ENCODE measurements at regions not wholly inside any gene's neighbourhood (a gene's known extent, or its start where the extent isn't known, plus 50 kb on each side); places are given as distances from the start of the nearest gene placed in this dataset.

- H3K27me3 ChIP-seq: peaks cover 12% of the 10 kb centered on the region
- no peaks in the 10 kb centered on the region for H3K4me1 ChIP-seq (ENCODE audit: control insufficient read depth in 1 of 2, insufficient read depth in 1 of 2, low read depth in 1 of 2, low read length in 1 of 2)
- TF ChIP-seq CTCF (IDR thresholded peaks at IDR 0.05): no peak
- H3K4me3 ChIP-seq (ENCODE audit: low read depth in 1 of 2, low read length in 1 of 2): no peak overlapping the region
- H3K36me3 ChIP-seq: no peaks in the 10 kb centered on the region
- H3K9me3 ChIP-seq: no peaks in the 10 kb centered on the region
- no peak overlapping the region for H3K27ac ChIP-seq
These were observed 65.9 kb upstream of the AMZ2 start for GRCh38 chr17:68182011-68182306.

GRCh38 chr17:68182940-68183551, 64.8 kb upstream of the AMZ2 start:
- Histone ChIP-seq H3K36me3 (no peaks in the 10 kb centered on the region), H3K9me3 (no peaks in the 10 kb centered on the region), H3K4me1 (ENCODE audit: control insufficient read depth in 1 of 2, insufficient read depth in 1 of 2, low read depth in 1 of 2, low read length in 1 of 2) (no peaks in the 10 kb centered on the region), H3K27me3 (peaks cover 12% of the 10 kb centered on the region), H3K4me3 (ENCODE audit: low read depth in 1 of 2, low read length in 1 of 2) (no peak overlapping the region), H3K27ac (no peak overlapping the region)
- no peak for TF ChIP-seq CTCF (IDR thresholded peaks at IDR 0.05)

GRCh38 chr17:68184141-68184571, 63.7 kb upstream of the AMZ2 start:
- H3K9me3 ChIP-seq: no peaks in the 10 kb centered on the region
- H3K36me3 ChIP-seq: no peaks in the 10 kb centered on the region
- no peak overlapping the region for H3K4me3 ChIP-seq (ENCODE audit: low read depth in 1 of 2, low read length in 1 of 2)
- no peak overlapping the region for H3K27ac ChIP-seq
- no peaks in the 10 kb centered on the region for H3K4me1 ChIP-seq (ENCODE audit: control insufficient read depth in 1 of 2, insufficient read depth in 1 of 2, low read depth in 1 of 2, low read length in 1 of 2)
- peaks cover 15% of the 10 kb centered on the region for H3K27me3 ChIP-seq
- TF ChIP-seq CTCF (IDR thresholded peaks at IDR 0.05): no peak

- no peaks in the 10 kb centered on the region for H3K36me3 ChIP-seq
- TF ChIP-seq CTCF (IDR thresholded peaks at IDR 0.05): no peak
- peaks cover 21% of the 10 kb centered on the region for H3K27me3 ChIP-seq
- H3K9me3 ChIP-seq: no peaks in the 10 kb centered on the region
- no peaks in the 10 kb centered on the region for H3K4me1 ChIP-seq (ENCODE audit: control insufficient read depth in 1 of 2, insufficient read depth in 1 of 2, low read depth in 1 of 2, low read length in 1 of 2)
- no peak overlapping the region for H3K27ac ChIP-seq
- H3K4me3 ChIP-seq (ENCODE audit: low read depth in 1 of 2, low read length in 1 of 2): no peak overlapping the region
These were observed 62.9 kb upstream of the AMZ2 start for GRCh38 chr17:68184816-68185436.

- Histone ChIP-seq H3K27ac (no peak overlapping the region), H3K9me3 (no peaks in the 10 kb centered on the region), H3K36me3 (no peaks in the 10 kb centered on the region), H3K4me1 (ENCODE audit: control insufficient read depth in 1 of 2, insufficient read depth in 1 of 2, low read depth in 1 of 2, low read length in 1 of 2) (no peaks in the 10 kb centered on the region), H3K27me3 (peaks cover 25% of the 10 kb centered on the region), H3K4me3 (ENCODE audit: low read depth in 1 of 2, low read length in 1 of 2) (no peak overlapping the region)
- TF ChIP-seq CTCF (IDR thresholded peaks at IDR 0.05): no peak
These were observed 62.0 kb upstream of the AMZ2 start for GRCh38 chr17:68185820-68186219.
